CD8-positive, alpha-beta memory T cell (primary cell): ENCODE measurements at regions not wholly inside any gene's neighbourhood (a gene's known extent, or its start where the extent isn't known, plus 50 kb on each side); places are given as distances from the start of the nearest gene placed in this dataset.

Source experiments
- CTCF ChIA-PET: fragments of 350-600 bp; sonication (Branson Sonifier 250); formaldehyde crosslinking; loops from one replicate; lab custom pipeline; 2021; ENCODE audit warnings: antibody characterized with exemption; lab: Charles Lee
- POLR2A ChIA-PET: fragments of 350-600 bp; sonication (Branson Sonifier 250); formaldehyde crosslinking; loops from one replicate; lab custom pipeline; 2021; ENCODE audit warnings: antibody characterized with exemption; lab: Charles Lee
- DNase-seq, 5 donors: peaks; one replicate each; pipeline versions ENCODE4 v3.0.0 to v3.0.0-alpha.2; 2020 to 2022; ENCODE audit warnings: mixed read lengths in 1 of 5
- H3K27ac ChIP-seq: one replicate; pipeline ENCODE4 v1.7.0; 2013; ENCODE audit warnings: low read depth, mild to moderate bottlenecking, low read length, moderate library complexity
- H3K27me3 ChIP-seq: 2 replicates; pipeline ENCODE4 v1.7.0; 2013; ENCODE audit warnings: low read length, mild to moderate bottlenecking; ENCODE audit not compliant: insufficient read depth, poor library complexity, severe bottlenecking
- H3K36me3 ChIP-seq: 2 replicates; pipeline ENCODE4 v1.7.0; 2013; ENCODE audit warnings: mild to moderate bottlenecking, low read length, moderate library complexity; ENCODE audit not compliant: insufficient read depth
- H3K4me1 ChIP-seq: 2 replicates; pipeline ENCODE4 v1.7.0; 2013; ENCODE audit warnings: mild to moderate bottlenecking, low read length, moderate library complexity; ENCODE audit not compliant: insufficient read depth
- H3K4me3 ChIP-seq: 2 replicates; pipeline ENCODE4 v1.7.0; 2013; ENCODE audit warnings: mild to moderate bottlenecking, low read length
- H3K9me3 ChIP-seq: 2 replicates; pipeline ENCODE4 v1.7.0; 2013; ENCODE audit warnings: mild to moderate bottlenecking, low read length
- H3K27ac Mint-ChIP-seq, 8 donors: one replicate each; pipeline ENCODE4 v1.8.0; 2020 to 2021; ENCODE audit warnings: mixed read lengths in 8 of 8, mild to moderate bottlenecking in 6 of 8, inconsistent platforms in 3 of 8, moderate library complexity in 3 of 8
- H3K27me3 Mint-ChIP-seq, 2 donors: one replicate each; pipeline ENCODE4 v1.8.0; 2020 to 2021; ENCODE audit warnings: mixed read lengths in 2 of 2, mild to moderate bottlenecking in 1 of 2, moderate library complexity in 1 of 2
- H3K36me3 Mint-ChIP-seq, 3 donors: one replicate each; pipeline ENCODE4 v1.8.0; 2020 to 2021; ENCODE audit warnings: mixed read lengths in 3 of 3, inconsistent platforms in 1 of 3, mild to moderate bottlenecking in 1 of 3
- H3K4me1 Mint-ChIP-seq, 3 donors: one replicate each; pipeline ENCODE4 v1.8.0; 2020 to 2021; ENCODE audit warnings: mixed read lengths in 3 of 3, inconsistent platforms in 1 of 3, mild to moderate bottlenecking in 1 of 3
- H3K4me3 Mint-ChIP-seq, 7 donors: one replicate each; pipeline ENCODE4 v1.8.0; 2020 to 2021; ENCODE audit warnings: mixed read lengths in 7 of 7, mild to moderate bottlenecking in 6 of 7, moderate library complexity in 4 of 7, inconsistent platforms in 2 of 7
- H3K9me3 Mint-ChIP-seq, 5 donors: one replicate each; pipeline ENCODE4 v1.8.0; 2020 to 2022; ENCODE audit warnings: mixed read lengths in 5 of 5, mild to moderate bottlenecking in 3 of 5, moderate library complexity in 2 of 5, inconsistent platforms in 1 of 5

DNA sequence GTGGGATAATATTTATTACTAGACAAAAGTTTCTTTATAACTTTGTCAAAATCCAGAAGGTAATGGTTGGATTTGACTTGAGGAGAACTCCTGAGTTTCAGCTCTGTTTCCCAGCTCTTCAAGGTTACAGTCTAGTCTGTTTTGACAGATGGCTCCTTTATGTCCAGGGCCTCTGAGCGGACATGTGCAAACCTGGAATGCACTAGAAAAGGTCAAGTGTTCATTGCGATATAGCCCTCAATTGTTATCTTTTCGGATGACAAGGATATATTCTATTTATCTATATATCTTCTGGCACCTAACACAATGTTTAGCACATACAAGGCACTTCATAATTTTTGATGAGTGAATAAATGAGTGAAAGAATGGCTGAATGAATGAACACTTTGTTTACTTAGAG, 513.2 kb upstream of the GOLIM4 start:
- ChIA-PET CTCF (no interaction called here), POLR2A (no interaction called here)
- Mint-ChIP-seq H3K27ac (no peak overlapping the region), H3K27me3 (no peaks in the 10 kb centered on the region), H3K36me3 (no peaks in the 10 kb centered on the region), H3K9me3 (peaks cover 0 to 10% (median 0%) of the 10 kb centered on the region in 5 donors), H3K4me1 (no peaks in the 10 kb centered on the region), H3K4me3 (no peak overlapping the region)
- Histone ChIP-seq H3K4me3 (no peak overlapping the region), H3K36me3 (no peaks in the 10 kb centered on the region), H3K27ac (no peak overlapping the region), H3K4me1 (no peaks in the 10 kb centered on the region), H3K9me3 (no peaks in the 10 kb centered on the region), H3K27me3 (no peaks in the 10 kb centered on the region)
- DNase-seq, result no peak

GRCh38 chr3:168604767-168605166, 509.0 kb upstream of the GOLIM4 start:
- peaks cover 0 to 14% (median 0%) of the 10 kb centered on the region in 5 donors for H3K9me3 Mint-ChIP-seq
- POLR2A ChIA-PET, result no interaction called here

GRCh38 chr3:168598250-168598649, 502.5 kb upstream of the GOLIM4 start:
- Mint-ChIP-seq H3K27me3 (no peaks in the 10 kb centered on the region), H3K27ac (no peak overlapping the region), H3K4me3 (no peak overlapping the region), H3K36me3 (no peaks in the 10 kb centered on the region), H3K4me1 (no peaks in the 10 kb centered on the region), H3K9me3 (peaks cover 0 to 21% (median 0%) of the 10 kb centered on the region in 5 donors)
- Histone ChIP-seq H3K4me1 (no peaks in the 10 kb centered on the region), H3K27ac (no peak overlapping the region), H3K9me3 (no peaks in the 10 kb centered on the region), H3K36me3 (no peaks in the 10 kb centered on the region), H3K27me3 (no peaks in the 10 kb centered on the region), H3K4me3 (no peak overlapping the region)
- CTCF ChIA-PET, result no interaction called here
- no peak for DNase-seq
- POLR2A ChIA-PET, result no interaction called here

More at GRCh38 chr3:168604767-168605166, 509.0 kb upstream of the GOLIM4 start:
- Histone ChIP-seq H3K27ac (no peak overlapping the region), H3K36me3 (no peaks in the 10 kb centered on the region), H3K9me3 (no peaks in the 10 kb centered on the region), H3K27me3 (no peaks in the 10 kb centered on the region), H3K4me1 (no peaks in the 10 kb centered on the region), H3K4me3 (no peak overlapping the region)
- no peak for DNase-seq
- CTCF ChIA-PET, result no interaction called here
- Mint-ChIP-seq H3K27me3 (no peaks in the 10 kb centered on the region), H3K36me3 (no peaks in the 10 kb centered on the region), H3K4me3 (no peak overlapping the region), H3K27ac (no peak overlapping the region), H3K4me1 (no peaks in the 10 kb centered on the region)

DNA sequence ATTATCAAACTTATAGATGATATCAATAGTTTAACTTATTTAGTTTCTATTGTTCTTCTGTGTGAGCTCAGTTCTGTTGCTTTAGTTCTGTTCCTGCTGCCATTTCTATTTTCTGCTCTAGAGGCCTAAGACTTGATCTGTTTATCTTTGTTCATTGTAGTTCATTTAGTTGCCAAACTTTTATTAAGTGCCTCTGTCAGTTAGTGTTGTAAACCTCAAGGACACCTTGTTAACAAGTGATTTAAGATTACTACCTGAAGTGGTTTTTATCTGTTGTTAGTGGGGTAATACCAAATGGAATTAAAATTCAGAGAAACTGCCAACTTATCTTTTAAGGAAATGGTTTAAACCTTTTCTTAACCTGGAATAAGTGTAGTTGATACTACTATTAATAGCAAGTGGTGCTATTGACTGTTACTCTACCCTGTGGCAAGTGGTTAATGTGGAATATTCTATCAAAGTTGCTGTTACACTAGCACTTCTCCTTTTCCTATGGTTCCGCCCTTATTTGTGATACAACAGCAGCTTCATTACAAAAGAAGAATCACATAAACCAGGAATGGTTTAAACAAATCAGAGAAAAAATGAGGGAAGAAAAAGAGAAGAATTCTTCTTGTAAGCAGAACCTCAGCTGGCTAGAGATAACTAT, 500.6 kb upstream of the GOLIM4 start:
- ChIA-PET POLR2A (no interaction called here), CTCF (no interaction called here)
- no peaks in the 10 kb centered on the region for H3K36me3 Mint-ChIP-seq
- H3K27me3 Mint-ChIP-seq, result no peaks in the 10 kb centered on the region
- H3K4me1 ChIP-seq, result no peaks in the 10 kb centered on the region
- no peak overlapping the region for H3K27ac ChIP-seq
- H3K9me3 Mint-ChIP-seq, result peaks cover 0 to 21% (median 0%) of the 10 kb centered on the region in 5 donors
- H3K36me3 ChIP-seq, result no peaks in the 10 kb centered on the region
- no peak overlapping the region for H3K4me3 Mint-ChIP-seq
- no peak for DNase-seq
- H3K9me3 ChIP-seq, result no peaks in the 10 kb centered on the region
- H3K4me1 Mint-ChIP-seq, result no peaks in the 10 kb centered on the region
- H3K4me3 ChIP-seq, result no peak overlapping the region
- no peaks in the 10 kb centered on the region for H3K27me3 ChIP-seq
- no peak overlapping the region for H3K27ac Mint-ChIP-seq

- Mint-ChIP-seq H3K36me3 (no peaks in the 10 kb centered on the region), H3K4me1 (no peaks in the 10 kb centered on the region), H3K9me3 (peaks cover 0 to 22% (median 1%) of the 10 kb centered on the region in 5 donors), H3K27ac (no peak overlapping the region), H3K27me3 (peaks cover 0 to 3% of the 10 kb centered on the region in 2 donors), H3K4me3 (no peak overlapping the region)
- Histone ChIP-seq H3K36me3 (no peaks in the 10 kb centered on the region), H3K4me3 (no peak overlapping the region), H3K4me1 (no peaks in the 10 kb centered on the region), H3K27me3 (no peaks in the 10 kb centered on the region), H3K27ac (no peak overlapping the region), H3K9me3 (no peaks in the 10 kb centered on the region)
- CTCF ChIA-PET, result no interaction called here
- POLR2A ChIA-PET, result no interaction called here
- no peak for DNase-seq
Observed at GRCh38 chr3:168591587-168591986, 495.9 kb upstream of the GOLIM4 start.

GRCh38 chr3:168589376-168589775, 493.7 kb upstream of the GOLIM4 start:
- CTCF ChIA-PET, result no interaction called here
- Mint-ChIP-seq H3K36me3 (no peaks in the 10 kb centered on the region), H3K27me3 (peaks cover 0 to 3% of the 10 kb centered on the region in 2 donors), H3K27ac (no peak overlapping the region), H3K9me3 (peaks cover 0 to 11% (median 1%) of the 10 kb centered on the region in 5 donors), H3K4me1 (no peaks in the 10 kb centered on the region), H3K4me3 (no peak overlapping the region)
- no peak overlapping the region for H3K4me3 ChIP-seq
- no peaks in the 10 kb centered on the region for H3K4me1 ChIP-seq
- DNase-seq, result no peak
- no peaks in the 10 kb centered on the region for H3K36me3 ChIP-seq
- H3K27me3 ChIP-seq, result no peaks in the 10 kb centered on the region
- POLR2A ChIA-PET, result no interaction called here
- H3K9me3 ChIP-seq, result no peaks in the 10 kb centered on the region
- no peak overlapping the region for H3K27ac ChIP-seq

GRCh38 chr3:168585544-168585943, 489.8 kb upstream of the GOLIM4 start:
- no peak for DNase-seq
- H3K4me1 ChIP-seq, result no peaks in the 10 kb centered on the region
- ChIA-PET POLR2A (no interaction called here), CTCF (no interaction called here)
- no peaks in the 10 kb centered on the region for H3K36me3 ChIP-seq
- no peak overlapping the region for H3K27ac Mint-ChIP-seq
- peaks cover 0 to 3% of the 10 kb centered on the region in 2 donors for H3K27me3 Mint-ChIP-seq
- H3K36me3 Mint-ChIP-seq, result no peaks in the 10 kb centered on the region
- no peaks in the 10 kb centered on the region for H3K4me1 Mint-ChIP-seq
- peaks cover 0 to 9% (median 3%) of the 10 kb centered on the region in 5 donors for H3K9me3 Mint-ChIP-seq
- no peak overlapping the region for H3K4me3 Mint-ChIP-seq
- no peaks in the 10 kb centered on the region for H3K27me3 ChIP-seq
- no peak overlapping the region for H3K27ac ChIP-seq
- no peak overlapping the region for H3K4me3 ChIP-seq
- no peaks in the 10 kb centered on the region for H3K9me3 ChIP-seq

DNA sequence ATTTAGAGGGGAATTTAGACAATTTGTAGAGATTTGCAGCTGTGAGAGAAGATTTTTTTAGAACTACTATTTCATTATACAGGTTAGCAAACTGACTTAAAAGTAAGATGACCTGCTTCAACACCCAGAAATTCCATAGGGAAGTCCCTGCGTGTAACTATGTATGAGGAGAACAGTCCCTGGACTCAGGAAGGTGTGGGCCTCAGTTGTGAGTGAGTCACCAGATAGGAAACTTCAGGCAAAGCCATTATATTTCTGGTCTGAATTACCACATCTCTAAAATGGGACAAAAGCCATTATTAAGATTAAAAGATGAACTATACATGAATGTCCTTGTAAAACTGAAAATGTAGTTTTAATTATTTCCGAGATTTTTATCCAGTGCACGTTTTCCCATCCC, 488.3 kb upstream of the GOLIM4 start:
- no peak overlapping the region for H3K27ac Mint-ChIP-seq
- CTCF ChIA-PET, result no interaction called here
- Histone ChIP-seq H3K4me1 (no peaks in the 10 kb centered on the region), H3K27ac (no peak overlapping the region), H3K9me3 (no peaks in the 10 kb centered on the region), H3K27me3 (no peaks in the 10 kb centered on the region), H3K36me3 (no peaks in the 10 kb centered on the region), H3K4me3 (no peak overlapping the region)
- POLR2A ChIA-PET, result no interaction called here
- peaks cover 0 to 3% of the 10 kb centered on the region in 2 donors for H3K27me3 Mint-ChIP-seq
- no peak overlapping the region for H3K4me3 Mint-ChIP-seq
- peaks cover 0 to 13% (median 2%) of the 10 kb centered on the region in 5 donors for H3K9me3 Mint-ChIP-seq
- DNase-seq, result no peak
- H3K36me3 Mint-ChIP-seq, result no peaks in the 10 kb centered on the region
- no peaks in the 10 kb centered on the region for H3K4me1 Mint-ChIP-seq
